ENCODE measurements at regions not wholly inside any gene's neighbourhood (a gene's known extent, or its start where the extent isn't known, plus 50 kb on each side); places are given as distances from the start of the nearest gene placed in this dataset.

DNA sequence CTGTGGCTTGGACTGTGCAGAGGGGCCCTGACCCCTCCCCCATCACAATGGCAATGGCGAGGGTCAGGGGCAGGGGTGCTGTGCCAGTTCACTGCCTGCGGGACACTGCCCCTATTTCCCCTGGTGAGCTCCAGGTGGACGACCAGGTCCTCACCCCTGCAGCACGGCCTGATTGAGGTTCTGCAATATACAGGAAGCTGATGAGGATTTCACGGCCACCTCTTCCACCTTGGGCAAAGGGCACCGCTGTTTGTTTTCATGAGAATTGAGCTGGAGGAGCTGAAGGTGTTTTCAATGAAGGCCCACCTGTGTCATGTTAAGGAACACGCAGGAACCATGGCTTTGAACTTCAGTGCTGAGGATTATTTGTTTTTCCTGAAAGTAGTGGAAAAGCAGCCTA, 96.3 kb downstream of the OSR1 start:
- intact Hi-C loops (cut with micrococcal nuclease; ENCODE audit: unreplicated experiment): no loop called here
- CTCF ChIA-PET (ENCODE audit: low intra/inter-chr PET ratio, low total read pairs): no interaction called here

More for the DNA sequence above, 96.3 kb downstream of the OSR1 start:
- TF ChIP-seq, protein P1, sequence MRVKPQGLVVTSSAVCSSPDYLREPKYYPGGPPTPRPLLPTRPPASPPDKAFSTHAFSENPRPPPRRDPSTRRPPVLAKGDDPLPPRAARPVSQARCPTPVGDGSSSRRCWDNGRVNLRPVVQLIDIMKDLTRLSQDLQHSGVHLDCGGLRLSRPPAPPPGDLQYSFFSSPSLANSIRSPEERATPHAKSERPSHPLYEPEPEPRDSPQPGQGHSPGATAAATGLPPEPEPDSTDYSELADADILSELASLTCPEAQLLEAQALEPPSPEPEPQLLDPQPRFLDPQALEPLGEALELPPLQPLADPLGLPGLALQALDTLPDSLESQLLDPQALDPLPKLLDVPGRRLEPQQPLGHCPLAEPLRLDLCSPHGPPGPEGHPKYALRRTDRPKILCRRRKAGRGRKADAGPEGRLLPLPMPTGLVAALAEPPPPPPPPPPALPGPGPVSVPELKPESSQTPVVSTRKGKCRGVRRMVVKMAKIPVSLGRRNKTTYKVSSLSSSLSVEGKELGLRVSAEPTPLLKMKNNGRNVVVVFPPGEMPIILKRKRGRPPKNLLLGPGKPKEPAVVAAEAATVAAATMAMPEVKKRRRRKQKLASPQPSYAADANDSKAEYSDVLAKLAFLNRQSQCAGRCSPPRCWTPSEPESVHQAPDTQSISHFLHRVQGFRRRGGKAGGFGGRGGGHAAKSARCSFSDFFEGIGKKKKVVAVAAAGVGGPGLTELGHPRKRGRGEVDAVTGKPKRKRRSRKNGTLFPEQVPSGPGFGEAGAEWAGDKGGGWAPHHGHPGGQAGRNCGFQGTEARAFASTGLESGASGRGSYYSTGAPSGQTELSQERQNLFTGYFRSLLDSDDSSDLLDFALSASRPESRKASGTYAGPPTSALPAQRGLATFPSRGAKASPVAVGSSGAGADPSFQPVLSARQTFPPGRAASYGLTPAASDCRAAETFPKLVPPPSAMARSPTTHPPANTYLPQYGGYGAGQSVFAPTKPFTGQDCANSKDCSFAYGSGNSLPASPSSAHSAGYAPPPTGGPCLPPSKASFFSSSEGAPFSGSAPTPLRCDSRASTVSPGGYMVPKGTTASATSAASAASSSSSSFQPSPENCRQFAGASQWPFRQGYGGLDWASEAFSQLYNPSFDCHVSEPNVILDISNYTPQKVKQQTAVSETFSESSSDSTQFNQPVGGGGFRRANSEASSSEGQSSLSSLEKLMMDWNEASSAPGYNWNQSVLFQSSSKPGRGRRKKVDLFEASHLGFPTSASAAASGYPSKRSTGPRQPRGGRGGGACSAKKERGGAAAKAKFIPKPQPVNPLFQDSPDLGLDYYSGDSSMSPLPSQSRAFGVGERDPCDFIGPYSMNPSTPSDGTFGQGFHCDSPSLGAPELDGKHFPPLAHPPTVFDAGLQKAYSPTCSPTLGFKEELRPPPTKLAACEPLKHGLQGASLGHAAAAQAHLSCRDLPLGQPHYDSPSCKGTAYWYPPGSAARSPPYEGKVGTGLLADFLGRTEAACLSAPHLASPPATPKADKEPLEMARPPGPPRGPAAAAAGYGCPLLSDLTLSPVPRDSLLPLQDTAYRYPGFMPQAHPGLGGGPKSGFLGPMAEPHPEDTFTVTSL (CRISPR knock-in tag; IDR thresholded peaks at IDR 0.05; ENCODE audit: borderline replicate concordance): no peak
- TF ChIP-seq BCL6 (CRISPR knock-in tag; IDR thresholded peaks at IDR 0.05): peak; percentile 57; the same call in 1 of the 2 replicates
- no TSS peak for BruUV-seq (replicated peaks)
- POLR2A ChIA-PET: no interaction called here
- Histone ChIP-seq H3K27ac (ENCODE audit: extremely low read length, insufficient read depth, low read length) (no peak overlapping the region), H3K9ac (ENCODE audit: insufficient read depth, low read depth, low read length) (no peak overlapping the region), H4K20me1 (ENCODE audit: insufficient read depth, low read length) (no peaks in the 10 kb centered on the region), H3K36me3 (replicated peaks in 1 of 2; ENCODE audit: control insufficient read depth in 1 of 2, insufficient read depth in 2 of 2, low read length in 2 of 2) (no peaks in the 10 kb centered on the region), H3K79me2 (ENCODE audit: insufficient read depth, low read length) (no peaks in the 10 kb centered on the region), H3K4me2 (ENCODE audit: low read depth, low read length) (no peak overlapping the region), H3K4me1 (ENCODE audit: insufficient read depth, low read length) (no peaks in the 10 kb centered on the region), H3K4me3 (replicated peaks in 1 of 3; ENCODE audit: insufficient read depth in 1 of 3, low read depth in 2 of 3, low read length in 3 of 3) (no peak overlapping the region), H3K27me3 (ENCODE audit: control insufficient read depth in 1 of 2, insufficient read depth in 2 of 2, low read length in 2 of 2) (no peaks in the 10 kb centered on the region), H2AFZ (ENCODE audit: low read length) (no peak overlapping the region), H3K9me3 (ENCODE audit: low read length) (no peaks in the 10 kb centered on the region)
- no peak for FAIRE-seq
- WGBS (ENCODE audit: low lambda C conversion rate): 17% methylated on average over 4 of the region's 7 CpGs
- in situ Hi-C loops (cut with HindIII; ENCODE audit: extremely low pct_ligation_motif_present, low pct_unique_long_range_greater_than_20kb): no loop called here
- no peak for DNase-seq (ENCODE audit: low spot score)
- no peak for ATAC-seq
